NOMO-1 treated with dmso at 0.1 percent for 144 hours (cell line): ENCODE measurements at regions not wholly inside any gene's neighbourhood (a gene's known extent, or its start where the extent isn't known, plus 50 kb on each side); places are given as distances from the start of the nearest gene placed in this dataset.

Experiments used
- DNase-seq: peaks from one replicate; lab custom pipeline; 2025; ENCODE audit not compliant: unreplicated experiment; lab: John Stamatoyannopoulos, UW

- no peak for DNase-seq
Measured at GRCh38 chr7:88442413-88442812, 135.7 kb upstream of the STEAP4 start.

- no peak for DNase-seq
Measured at GRCh38 chr7:88437132-88437531, 130.4 kb upstream of the STEAP4 start.

GRCh38 chr7:88432301-88432700 lies 125.6 kb upstream of the STEAP4 start:
- no peak for DNase-seq

- DNase-seq, result no peak
Measured at GRCh38 chr7:88431882-88432281, 125.2 kb upstream of the STEAP4 start.

- no peak for DNase-seq
Measured at GRCh38 chr7:88429382-88429781, 122.7 kb upstream of the STEAP4 start.

- DNase-seq, result no peak
Measured at GRCh38 chr7:88402529-88402928, 95.8 kb upstream of the STEAP4 start.

- peak; percentile 22 for DNase-seq
Measured at GRCh38 chr7:88401009-88401623, 94.4 kb upstream of the STEAP4 start.

- no peak for DNase-seq
Measured at GRCh38 chr7:88399696-88400240, 93.1 kb upstream of the STEAP4 start.

GRCh38 chr7:88399036-88399435 lies 92.3 kb upstream of the STEAP4 start:
- no peak for DNase-seq

GRCh38 chr7:88398459-88398858 lies 91.8 kb upstream of the STEAP4 start:
- DNase-seq, result no peak

GRCh38 chr7:88396948-88397322 lies 90.2 kb upstream of the STEAP4 start:
- no peak for DNase-seq

GRCh38 chr7:88396295-88396947 lies 89.7 kb upstream of the STEAP4 start:
- no peak for DNase-seq

- peak; percentile 76 for DNase-seq
Measured at GRCh38 chr7:88395715-88396114, 89.0 kb upstream of the STEAP4 start.

GRCh38 chr7:88391247-88391646 lies 84.6 kb upstream of the STEAP4 start:
- DNase-seq, result no peak

- DNase-seq, result no peak
Measured at GRCh38 chr7:88387368-88387767, 80.7 kb upstream of the STEAP4 start.

- DNase-seq, result no peak
Measured at GRCh38 chr7:88386665-88387156, 80.0 kb upstream of the STEAP4 start.

- no peak for DNase-seq
Measured at GRCh38 chr7:88377434-88377833, 70.7 kb upstream of the STEAP4 start.

GRCh38 chr7:88368686-88369085 lies 62.0 kb upstream of the STEAP4 start:
- no peak for DNase-seq

GRCh38 chr7:88366845-88367244 lies 60.2 kb upstream of the STEAP4 start:
- no peak for DNase-seq

GRCh38 chr7:88363869-88364268 lies 57.2 kb upstream of the STEAP4 start:
- no peak for DNase-seq

- DNase-seq, result no peak
Measured at GRCh38 chr7:88363249-88363648, 56.6 kb upstream of the STEAP4 start.

GRCh38 chr7:88361357-88361756 lies 54.7 kb upstream of the STEAP4 start:
- no peak for DNase-seq

GRCh38 chr7:88358881-88359280 lies 52.2 kb upstream of the STEAP4 start:
- DNase-seq, result no peak
